HepG2 (cell line): ENCODE measurements at regions not wholly inside any gene's neighbourhood (a gene's known extent, or its start where the extent isn't known, plus 50 kb on each side); places are given as distances from the start of the nearest gene placed in this dataset.

Experiments
- KDM5A ChIP-seq: fragments of 200-600 bp; sonication (generic); IDR thresholded peaks from 2 replicates; pipeline ENCODE4 v1.7.0; 2018; ENCODE audit warnings: antibody characterized with exemption, mild to moderate bottlenecking, low read length, borderline replicate concordance
- SALL2 ChIP-seq: sonication (generic); formaldehyde crosslinking; IDR thresholded peaks from 2 replicates; pipeline ENCODE4 v1.8.1; 2023; ENCODE audit warnings: mild to moderate bottlenecking, missing genetic modification reagents, inconsistent platforms
- SSRP1 ChIP-seq: IDR thresholded peaks from 2 replicates; pipeline ENCODE4 v1.6.1; 2016; ENCODE audit warnings: control low read depth
- ZNF142 ChIP-seq: sonication (generic); formaldehyde crosslinking; IDR thresholded peaks from 2 replicates; pipeline ENCODE4 v1.4.0; 2020; ENCODE audit warnings: missing genetic modification reagents
- ZSCAN5A ChIP-seq: sonication (generic); formaldehyde crosslinking; IDR thresholded peaks from 2 replicates; pipeline ENCODE4 v1.8.0; 2022; ENCODE audit warnings: mild to moderate bottlenecking, missing genetic modification reagents, borderline replicate concordance
- TF ChIP-seq, protein P1 (sequence below): sonication (generic); formaldehyde crosslinking; IDR thresholded peaks from 2 replicates; pipeline ENCODE4 v1.8.1; 2023; ENCODE audit warnings: mild to moderate bottlenecking, missing genetic modification reagents

DNA sequence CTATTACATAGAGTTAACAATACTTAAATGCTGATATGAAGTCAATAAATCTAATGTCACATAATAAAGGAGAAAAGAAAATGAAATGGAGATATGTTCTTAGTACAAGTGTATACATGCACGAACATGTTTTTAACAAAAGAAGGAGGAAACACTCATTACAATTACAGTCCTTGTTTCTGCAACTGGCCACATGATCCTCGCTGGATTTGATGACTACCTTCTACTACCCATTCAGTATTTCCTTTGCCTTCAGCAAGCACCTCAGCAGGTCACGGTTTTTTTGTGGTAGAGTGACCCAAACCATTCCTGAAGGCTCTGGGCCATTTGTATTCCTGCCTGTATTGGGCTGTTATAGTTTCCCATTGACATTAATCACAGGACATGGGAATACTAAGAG, 172.8 kb upstream of the CXADR start (continued):
- TF ChIP-seq KDM5A (no peak), SSRP1 (CRISPR knock-in tag) (no peak), ZNF142 (CRISPR knock-in tag) (no peak), SALL2 (CRISPR knock-in tag) (no peak), ZSCAN5A (CRISPR knock-in tag) (no peak)
- TF ChIP-seq, protein P1, sequence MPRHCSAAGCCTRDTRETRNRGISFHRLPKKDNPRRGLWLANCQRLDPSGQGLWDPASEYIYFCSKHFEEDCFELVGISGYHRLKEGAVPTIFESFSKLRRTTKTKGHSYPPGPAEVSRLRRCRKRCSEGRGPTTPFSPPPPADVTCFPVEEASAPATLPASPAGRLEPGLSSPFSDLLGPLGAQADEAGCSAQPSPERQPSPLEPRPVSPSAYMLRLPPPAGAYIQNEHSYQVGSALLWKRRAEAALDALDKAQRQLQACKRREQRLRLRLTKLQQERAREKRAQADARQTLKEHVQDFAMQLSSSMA (CRISPR knock-in tag), result no peak
